Calu3 (cell line): ENCODE measurements at regions not wholly inside any gene's neighbourhood (a gene's known extent, or its start where the extent isn't known, plus 50 kb on each side); places are given as distances from the start of the nearest gene placed in this dataset.

Source experiments
- BruUV-seq: library from RNA; stranded (reverse); fragments of 400-500 nt; replicated peaks from 2 replicates; lab custom pipeline; 2021; lab: Mats Ljungman, UMichigan
- CTCF ChIA-PET: fragments of 300-600 bp; sonication (Branson Sonifier 250); formaldehyde crosslinking; loops from one replicate; lab custom pipeline; 2022; ENCODE audit warnings: antibody characterized with exemption; lab: Charles Lee
- DNase-seq: peaks from one replicate; pipeline ENCODE4 v3.0.0; 2022
- H3K27ac Mint-ChIP-seq: one replicate; pipeline ENCODE4 v1.8.0; 2022; ENCODE audit warnings: mixed read lengths; ENCODE audit not compliant: unreplicated experiment
- H3K27me3 Mint-ChIP-seq: one replicate; pipeline ENCODE4 v1.8.0; 2022; ENCODE audit warnings: mixed read lengths; ENCODE audit not compliant: unreplicated experiment
- H3K36me3 Mint-ChIP-seq: one replicate; pipeline ENCODE4 v1.8.0; 2022; ENCODE audit warnings: mild to moderate bottlenecking, moderate library complexity, mixed read lengths; ENCODE audit not compliant: insufficient read depth, unreplicated experiment
- H3K4me1 Mint-ChIP-seq: one replicate; pipeline ENCODE4 v1.8.0; 2022; ENCODE audit warnings: mild to moderate bottlenecking, low read depth, mixed read lengths; ENCODE audit not compliant: unreplicated experiment
- H3K4me3 Mint-ChIP-seq: one replicate; pipeline ENCODE4 v1.8.0; 2022; ENCODE audit warnings: mild to moderate bottlenecking, low read depth, moderate library complexity, mixed read lengths; ENCODE audit not compliant: unreplicated experiment
- H3K9me3 Mint-ChIP-seq: one replicate; pipeline ENCODE4 v1.8.0; 2022; ENCODE audit warnings: low read depth, mixed read lengths; ENCODE audit not compliant: unreplicated experiment
- intact Hi-C: fragments of 100-400 bp; cut with micrococcal nuclease; formaldehyde crosslinking; loops from one replicate; pipeline ENCODE4 v1.10.0; 2022; ENCODE audit not compliant: unreplicated experiment
- TF ChIP-seq, protein P1 (sequence below): fragments of 200-600 bp; IDR thresholded peaks from one replicate; pipeline ENCODE4 v1.8.0; 2022; ENCODE audit warnings: antibody characterized with exemption; ENCODE audit not compliant: unreplicated experiment

DNA sequence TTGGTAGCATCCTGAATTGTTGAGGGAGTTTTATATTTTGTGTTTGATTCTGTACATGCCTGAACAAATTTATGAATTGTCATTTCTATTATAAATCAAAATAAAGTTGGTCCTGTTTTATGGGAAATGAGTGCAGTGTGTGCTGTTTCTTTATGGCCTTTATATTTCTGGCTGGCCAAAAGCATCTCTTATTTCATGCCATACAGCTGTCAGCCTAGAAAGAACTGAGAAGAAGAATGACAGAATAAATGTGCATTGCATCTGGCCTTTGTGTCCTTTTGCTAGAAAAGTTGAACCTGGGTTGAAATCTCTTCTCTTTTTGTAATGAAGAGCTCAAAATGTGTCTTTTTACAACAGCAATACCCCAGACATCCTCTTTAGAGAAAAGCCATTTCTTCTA lies 474.7 kb upstream of the LRATD1 start:
- no peaks in the 10 kb centered on the region for H3K36me3 Mint-ChIP-seq
- H3K27ac Mint-ChIP-seq = no peak overlapping the region
- TF ChIP-seq, protein P1, sequence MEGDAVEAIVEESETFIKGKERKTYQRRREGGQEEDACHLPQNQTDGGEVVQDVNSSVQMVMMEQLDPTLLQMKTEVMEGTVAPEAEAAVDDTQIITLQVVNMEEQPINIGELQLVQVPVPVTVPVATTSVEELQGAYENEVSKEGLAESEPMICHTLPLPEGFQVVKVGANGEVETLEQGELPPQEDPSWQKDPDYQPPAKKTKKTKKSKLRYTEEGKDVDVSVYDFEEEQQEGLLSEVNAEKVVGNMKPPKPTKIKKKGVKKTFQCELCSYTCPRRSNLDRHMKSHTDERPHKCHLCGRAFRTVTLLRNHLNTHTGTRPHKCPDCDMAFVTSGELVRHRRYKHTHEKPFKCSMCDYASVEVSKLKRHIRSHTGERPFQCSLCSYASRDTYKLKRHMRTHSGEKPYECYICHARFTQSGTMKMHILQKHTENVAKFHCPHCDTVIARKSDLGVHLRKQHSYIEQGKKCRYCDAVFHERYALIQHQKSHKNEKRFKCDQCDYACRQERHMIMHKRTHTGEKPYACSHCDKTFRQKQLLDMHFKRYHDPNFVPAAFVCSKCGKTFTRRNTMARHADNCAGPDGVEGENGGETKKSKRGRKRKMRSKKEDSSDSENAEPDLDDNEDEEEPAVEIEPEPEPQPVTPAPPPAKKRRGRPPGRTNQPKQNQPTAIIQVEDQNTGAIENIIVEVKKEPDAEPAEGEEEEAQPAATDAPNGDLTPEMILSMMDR = no peak
- no TSS peak for BruUV-seq
- CTCF ChIA-PET = interaction anchor here (0.6 kb wide), 1 partner anchor 150 kb away, joined by 3 read pairs; no protein-coding TSS in a partner anchor
- peaks cover 3% of the 10 kb centered on the region for H3K9me3 Mint-ChIP-seq
- DNase-seq = no peak
- no peaks in the 10 kb centered on the region for H3K4me1 Mint-ChIP-seq
- no peak overlapping the region for H3K4me3 Mint-ChIP-seq
- H3K27me3 Mint-ChIP-seq = no peaks in the 10 kb centered on the region
- intact Hi-C loops = no loop called here

DNA sequence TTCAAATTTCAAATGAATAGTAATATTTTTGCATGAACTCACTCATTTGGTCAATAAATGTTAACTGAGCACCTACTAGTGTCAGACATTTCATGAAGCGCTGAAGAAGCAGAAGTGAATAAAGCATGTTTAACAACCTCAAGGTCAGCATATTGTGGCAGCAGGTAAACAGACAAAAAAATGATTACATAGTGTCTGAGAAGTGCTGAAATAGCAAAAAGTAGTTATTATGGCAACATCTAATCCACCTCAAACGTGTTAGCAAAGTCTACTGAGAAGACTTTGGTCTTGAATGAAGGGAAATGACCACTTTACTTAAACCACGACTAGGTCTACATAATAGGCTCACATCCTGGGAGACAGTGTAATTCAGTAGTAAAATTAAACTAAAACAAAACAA lies 452.2 kb upstream of the LRATD1 start:
- no peak overlapping the region for H3K27ac Mint-ChIP-seq
- H3K27me3 Mint-ChIP-seq = no peaks in the 10 kb centered on the region
- H3K36me3 Mint-ChIP-seq = no peaks in the 10 kb centered on the region
- DNase-seq = no peak
- BruUV-seq = no TSS peak
- CTCF ChIA-PET = no interaction called here
- TF ChIP-seq, protein P1 = no peak
- H3K9me3 Mint-ChIP-seq = no peaks in the 10 kb centered on the region
- H3K4me1 Mint-ChIP-seq = no peaks in the 10 kb centered on the region
- intact Hi-C loops = no loop called here
- no peak overlapping the region for H3K4me3 Mint-ChIP-seq

DNA sequence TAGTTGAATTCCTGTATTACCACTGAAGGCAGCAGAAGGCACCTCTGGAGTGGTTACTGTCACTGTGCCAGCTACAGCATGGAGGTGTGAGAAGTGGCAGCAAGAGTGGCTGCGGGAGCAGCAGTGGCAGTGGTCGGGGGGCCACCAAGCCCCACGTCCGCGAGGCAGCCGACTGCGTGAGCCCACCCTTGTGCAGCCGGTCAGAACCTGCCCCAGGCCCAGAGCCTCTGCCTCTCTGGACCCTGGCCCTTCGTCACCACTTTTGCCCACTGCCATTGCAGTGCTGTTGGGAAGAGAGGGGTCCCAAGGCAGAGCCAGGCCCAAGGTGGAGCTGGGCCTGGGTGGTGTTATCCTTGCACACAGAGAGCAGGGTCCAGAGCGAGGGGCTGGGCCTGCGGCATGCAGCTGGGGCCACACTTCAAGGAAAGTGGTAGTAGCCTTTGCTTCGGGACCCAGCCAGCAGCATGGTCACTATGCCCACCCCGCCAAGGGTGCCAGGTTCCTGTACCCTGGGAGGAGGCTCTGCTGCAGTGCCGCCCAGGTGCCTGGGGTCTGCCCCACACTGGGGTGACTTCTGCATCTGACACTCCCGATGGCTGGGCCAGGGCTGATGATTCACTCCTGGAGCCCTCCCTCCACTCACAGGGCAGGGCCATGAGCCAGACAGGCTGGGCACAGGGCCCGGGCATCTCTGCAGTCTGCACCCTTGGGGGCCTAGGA lies 450.1 kb upstream of the LRATD1 start:
- CTCF ChIA-PET = no interaction called here
- Mint-ChIP-seq H3K27ac (no peak overlapping the region), H3K4me1 (no peaks in the 10 kb centered on the region), H3K27me3 (no peaks in the 10 kb centered on the region), H3K36me3 (no peaks in the 10 kb centered on the region), H3K9me3 (no peaks in the 10 kb centered on the region), H3K4me3 (no peak overlapping the region)
- no TSS peak for BruUV-seq
- TF ChIP-seq, protein P1 = no peak
- intact Hi-C loops = no loop called here
- no peak for DNase-seq

DNA sequence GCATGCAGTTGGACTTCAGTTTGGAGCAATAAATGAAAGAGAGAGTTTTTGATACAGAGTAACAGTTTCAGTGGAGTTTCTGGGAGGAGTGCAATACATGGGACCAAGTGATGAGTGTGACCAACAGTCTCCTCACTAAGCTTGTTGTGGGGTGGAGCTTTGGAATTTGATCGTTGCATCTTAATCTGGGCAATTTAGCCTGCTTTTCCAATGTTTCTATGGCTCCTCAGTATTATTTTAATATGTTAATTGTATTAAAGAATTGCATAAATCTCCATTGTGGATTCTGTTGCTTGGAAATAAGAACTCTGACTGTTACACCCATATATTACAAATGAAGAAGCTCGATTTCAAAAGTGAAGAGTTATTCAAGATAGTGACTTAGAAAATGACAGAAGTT lies 446.6 kb upstream of the LRATD1 start:
- CTCF ChIA-PET = no interaction called here
- no peak for DNase-seq
- intact Hi-C loops = no loop called here
- no peak overlapping the region for H3K4me3 Mint-ChIP-seq
- H3K4me1 Mint-ChIP-seq = no peaks in the 10 kb centered on the region
- H3K36me3 Mint-ChIP-seq = no peaks in the 10 kb centered on the region
- no peak overlapping the region for H3K27ac Mint-ChIP-seq
- H3K9me3 Mint-ChIP-seq = no peaks in the 10 kb centered on the region
- no TSS peak for BruUV-seq
- TF ChIP-seq, protein P1 = no peak
- H3K27me3 Mint-ChIP-seq = no peaks in the 10 kb centered on the region
